Activated CD8-positive, alpha-beta memory T cell treated with anti-CD3 and anti-CD28 coated beads for 24 hours (primary cell): ENCODE measurements at regions not wholly inside any gene's neighbourhood (a gene's known extent, or its start where the extent isn't known, plus 50 kb on each side); places are given as distances from the start of the nearest gene placed in this dataset.

Source experiments
- DNase-seq: peaks from one replicate; pipeline ENCODE4 v3.0.0-alpha.2; 2020

DNA sequence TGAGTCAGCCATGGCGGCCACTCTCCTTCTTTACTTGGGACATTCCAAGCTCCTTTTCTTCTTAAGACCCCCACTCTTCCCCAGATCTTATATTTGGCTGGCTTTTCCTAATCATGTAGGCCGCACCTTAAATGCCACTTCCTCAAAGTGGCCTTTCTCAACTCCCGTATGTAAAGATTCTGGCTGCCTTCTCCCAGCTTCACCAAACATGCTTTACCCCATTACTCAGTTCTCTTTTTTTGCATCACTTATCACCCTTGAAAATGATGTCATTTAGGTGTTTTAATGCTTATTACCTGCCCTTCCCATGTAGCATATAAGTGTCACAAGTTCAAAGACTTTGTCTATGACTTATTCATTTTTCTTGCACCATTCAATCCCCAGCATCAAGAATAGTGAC, 810.1 kb upstream of the CELF2 start:
- no peak for DNase-seq

DNA sequence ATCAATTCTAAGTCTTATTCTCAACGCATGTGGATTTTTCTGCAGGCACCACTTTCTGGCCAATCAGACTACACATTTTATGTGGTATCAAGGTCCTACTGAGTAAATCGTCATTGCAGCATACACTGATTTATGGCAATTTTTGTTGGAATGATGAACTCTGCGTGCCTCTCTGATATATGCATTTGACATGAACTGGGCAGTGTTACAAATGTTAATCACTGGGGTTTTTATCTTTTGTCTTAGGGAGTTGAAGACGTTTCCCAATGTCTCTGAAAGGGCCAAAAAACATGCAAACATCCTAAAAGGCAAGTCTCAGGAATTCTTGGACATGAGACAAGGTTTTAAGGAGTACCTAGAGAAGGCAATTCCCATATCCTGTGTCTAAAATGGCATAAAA, 809.5 kb upstream of the CELF2 start:
- DNase-seq = no peak

DNA sequence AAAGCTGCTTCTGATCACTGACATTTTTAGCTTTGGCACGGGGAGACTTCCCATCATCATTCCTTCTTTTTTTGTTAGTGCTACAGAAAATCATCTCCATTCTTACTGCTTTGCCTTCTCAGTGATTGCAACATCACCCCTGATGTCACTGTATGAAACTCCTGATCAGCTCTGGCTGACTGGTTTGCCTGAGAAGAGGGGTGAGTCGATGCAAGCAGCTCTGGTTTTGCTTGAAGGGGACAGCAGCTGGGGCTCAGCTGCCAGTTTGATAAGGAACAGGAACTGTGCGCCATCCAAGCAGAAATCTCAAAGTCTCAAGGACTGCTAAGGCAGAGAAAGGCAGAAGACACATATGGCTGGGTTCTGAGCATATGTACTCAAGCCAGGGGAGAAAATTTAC, 808.5 kb upstream of the CELF2 start:
- no peak for DNase-seq

DNA sequence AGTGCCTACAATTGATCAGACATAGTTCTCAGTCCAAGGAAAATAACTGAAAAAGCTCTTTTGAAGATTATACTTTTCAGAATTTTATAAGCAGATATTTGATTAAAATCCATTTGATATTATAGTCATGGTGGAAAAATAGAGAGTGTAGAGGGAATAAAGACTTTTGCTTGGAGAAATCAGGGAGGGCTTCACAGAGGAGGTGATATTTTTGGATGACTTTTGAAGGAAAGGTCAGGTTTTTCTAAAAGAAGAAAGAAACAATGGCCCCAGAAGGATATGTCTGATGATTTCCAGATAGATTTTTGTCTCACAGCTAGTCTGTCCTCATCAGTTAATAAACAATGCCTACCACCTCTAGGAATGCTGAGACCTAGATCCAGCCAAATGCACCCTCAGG, 806.3 kb upstream of the CELF2 start:
- no peak for DNase-seq

DNA sequence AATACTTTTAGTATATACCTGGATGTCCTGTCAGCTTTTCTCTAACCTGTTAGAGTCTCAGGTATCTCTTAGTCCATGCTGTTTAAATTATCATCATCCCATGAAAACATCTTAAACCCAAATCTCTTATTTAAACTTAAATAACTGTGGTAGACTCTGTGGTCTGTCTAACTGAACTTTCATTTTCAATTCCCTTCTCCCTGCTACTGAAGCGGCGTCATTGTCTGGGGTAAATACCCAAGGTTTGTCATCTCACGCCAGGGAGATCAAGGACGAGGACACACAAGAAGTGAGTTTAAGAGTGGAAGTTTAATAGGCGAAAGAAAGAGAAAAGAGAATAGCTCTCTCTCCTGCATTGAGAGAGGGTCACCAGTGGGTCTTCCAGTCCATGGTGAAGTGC, 804.4 kb upstream of the CELF2 start:
- DNase-seq = no peak

DNA sequence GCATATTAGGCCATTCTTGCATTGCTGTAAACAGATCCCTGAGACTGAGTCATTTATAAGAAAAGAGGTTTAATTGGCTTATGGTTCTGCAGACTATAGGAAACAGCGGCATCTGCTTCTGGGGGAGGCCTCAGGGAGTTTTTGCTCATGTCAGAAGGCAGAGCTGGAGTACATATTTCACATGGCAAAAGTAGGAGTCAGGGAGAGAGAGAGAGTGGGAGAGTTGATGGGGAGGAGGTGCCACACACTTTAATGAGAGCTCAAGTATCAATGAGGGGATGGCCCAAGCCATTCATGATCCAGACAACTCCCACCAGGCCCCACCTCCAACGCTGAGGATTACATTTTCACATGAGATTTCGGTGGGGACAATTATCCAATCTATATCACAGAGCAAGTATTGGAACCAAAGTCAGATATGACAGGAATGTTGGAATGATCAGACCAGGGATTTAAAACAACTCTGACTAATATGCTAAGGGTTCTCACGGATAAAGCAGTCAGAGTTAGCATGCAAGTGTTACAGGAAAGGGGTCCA, 795.3 kb upstream of the CELF2 start:
- DNase-seq = no peak

DNA sequence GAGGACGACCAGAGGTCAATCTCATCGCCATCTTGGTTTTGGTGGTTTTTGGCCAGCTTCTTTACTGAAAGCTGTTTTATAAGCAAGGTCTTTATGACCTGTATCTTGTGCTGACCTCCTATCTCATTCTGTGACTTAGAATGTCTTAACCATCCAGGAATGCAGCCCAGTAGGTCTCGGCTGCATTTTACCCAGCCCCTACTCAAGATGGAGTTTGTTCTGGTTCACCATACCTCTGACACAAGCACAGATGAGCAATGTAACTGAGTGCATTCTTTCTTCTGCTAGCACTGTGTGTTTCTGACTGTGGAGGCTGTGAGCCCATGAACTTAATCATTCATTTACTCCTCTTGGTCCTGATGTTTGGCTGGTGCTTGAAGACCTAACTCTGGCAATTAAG, 794.5 kb upstream of the CELF2 start:
- DNase-seq = no peak

DNA sequence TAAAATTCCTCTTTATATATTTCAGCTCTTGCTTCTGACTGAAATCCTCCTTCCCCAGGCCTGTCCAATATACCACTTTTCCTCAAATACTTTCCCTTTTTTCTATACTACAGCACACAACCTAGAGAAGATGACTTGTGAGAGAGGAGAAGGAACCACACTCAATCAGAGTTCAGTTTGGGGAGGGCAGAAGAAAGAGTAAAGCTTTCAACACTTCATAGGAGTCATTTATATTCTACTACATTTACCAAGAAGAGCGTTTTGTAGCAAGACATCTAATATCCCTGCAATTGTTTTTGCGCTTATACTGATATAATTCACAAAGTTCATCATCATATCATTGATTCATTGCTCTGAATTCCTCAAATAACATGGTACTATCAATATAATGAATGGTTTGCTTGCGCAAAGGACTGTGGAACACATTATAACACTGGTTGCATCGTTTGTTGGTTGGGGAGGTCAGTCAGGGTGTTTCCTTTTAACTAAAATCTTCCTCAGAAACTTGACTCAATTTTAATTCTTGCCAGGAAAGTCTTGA, 792.5 kb upstream of the CELF2 start:
- no peak for DNase-seq

DNA sequence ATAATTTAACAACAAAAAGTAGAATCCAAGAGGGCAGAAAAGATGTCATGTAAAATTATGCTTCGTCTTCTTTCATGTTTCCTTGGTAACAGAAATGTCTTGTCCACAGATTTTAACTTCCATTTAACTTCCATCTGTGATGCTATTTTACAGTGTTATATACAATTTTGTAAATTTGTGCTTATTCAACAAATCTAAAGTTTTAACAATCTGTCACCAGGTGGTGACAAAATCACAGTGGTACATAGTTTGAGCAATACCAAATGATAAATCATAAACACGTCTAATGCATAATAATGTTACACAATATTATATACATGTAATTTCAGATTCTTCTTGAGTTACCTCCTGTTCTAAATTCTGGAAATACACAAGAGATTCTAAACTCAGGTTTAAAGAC, 784.4 kb upstream of the CELF2 start:
- DNase-seq = no peak

DNA sequence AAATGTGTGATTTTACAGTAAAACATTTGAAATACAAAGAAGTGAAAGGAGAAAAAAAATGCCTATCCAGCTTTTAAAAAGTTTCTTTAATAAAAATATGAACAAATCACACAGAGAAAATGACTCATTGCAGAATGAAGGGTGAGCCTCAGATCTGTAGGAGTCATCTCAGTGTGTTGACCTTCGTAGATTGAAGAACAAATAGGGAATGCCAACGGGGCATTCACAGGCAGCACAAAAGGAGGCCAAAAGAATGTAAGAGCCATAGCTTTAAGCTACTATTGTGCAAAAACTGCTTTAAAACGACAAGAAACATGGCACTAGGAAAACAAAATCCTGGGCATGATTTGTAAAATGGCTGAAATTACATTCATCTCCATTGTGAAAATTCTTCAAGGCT, 782.7 kb upstream of the CELF2 start:
- no peak for DNase-seq

DNA sequence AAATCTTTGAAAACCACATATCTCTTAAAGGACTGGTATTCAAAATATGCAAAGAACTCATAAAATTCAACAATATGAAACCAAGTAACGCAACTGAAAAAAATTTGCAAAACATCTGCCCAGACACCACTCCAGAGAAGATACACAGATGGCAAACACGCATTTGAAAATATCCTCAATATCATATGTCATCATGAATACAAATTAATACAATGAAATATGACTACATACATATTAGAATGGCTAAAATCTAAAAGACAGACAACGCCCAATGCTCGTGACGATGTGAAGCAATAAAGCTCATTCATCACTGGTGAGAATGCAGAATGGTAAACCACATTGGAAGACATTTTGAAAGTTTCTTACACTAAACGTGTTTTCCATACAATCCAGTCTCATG, 770.1 kb upstream of the CELF2 start:
- no peak for DNase-seq

DNA sequence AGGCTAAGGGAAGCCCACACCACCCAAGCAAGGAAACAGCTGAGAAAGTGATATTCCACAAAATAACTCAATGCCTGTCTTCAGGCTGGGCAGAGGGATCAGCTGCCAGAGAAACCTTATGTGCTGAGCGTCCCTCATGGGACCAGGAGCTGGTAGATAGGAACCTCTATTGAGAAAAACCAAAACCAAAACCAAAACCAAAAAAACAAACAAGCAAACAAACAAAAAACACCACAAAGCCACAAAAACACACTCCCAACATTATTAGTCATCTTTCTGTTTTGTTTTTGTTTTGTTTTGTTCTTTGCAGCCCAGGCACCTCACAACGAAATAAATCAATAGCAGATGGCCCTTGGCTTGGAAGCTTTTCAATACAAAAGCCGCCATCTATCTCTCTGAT, 760.8 kb upstream of the CELF2 start:
- DNase-seq = no peak

DNA sequence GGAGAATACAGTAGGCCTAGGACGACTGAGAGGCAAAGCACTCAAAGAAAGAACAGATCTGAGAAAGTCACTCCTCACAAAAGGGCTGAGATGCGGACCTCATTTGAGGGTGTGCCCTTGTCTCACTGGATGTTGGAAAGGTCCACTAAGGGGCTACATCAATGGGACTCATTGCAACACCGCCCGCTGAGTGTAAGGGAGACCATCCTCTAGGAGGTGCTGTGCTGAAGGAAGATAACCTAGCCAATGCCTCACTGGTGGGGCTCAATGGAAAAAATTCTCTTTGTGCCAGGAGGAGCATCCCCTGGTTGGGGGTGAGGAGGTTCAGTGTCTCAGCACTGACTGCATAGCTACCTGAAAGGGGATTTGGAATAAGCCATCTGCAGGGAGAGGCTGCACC, 758.7 kb upstream of the CELF2 start:
- DNase-seq = no peak

DNA sequence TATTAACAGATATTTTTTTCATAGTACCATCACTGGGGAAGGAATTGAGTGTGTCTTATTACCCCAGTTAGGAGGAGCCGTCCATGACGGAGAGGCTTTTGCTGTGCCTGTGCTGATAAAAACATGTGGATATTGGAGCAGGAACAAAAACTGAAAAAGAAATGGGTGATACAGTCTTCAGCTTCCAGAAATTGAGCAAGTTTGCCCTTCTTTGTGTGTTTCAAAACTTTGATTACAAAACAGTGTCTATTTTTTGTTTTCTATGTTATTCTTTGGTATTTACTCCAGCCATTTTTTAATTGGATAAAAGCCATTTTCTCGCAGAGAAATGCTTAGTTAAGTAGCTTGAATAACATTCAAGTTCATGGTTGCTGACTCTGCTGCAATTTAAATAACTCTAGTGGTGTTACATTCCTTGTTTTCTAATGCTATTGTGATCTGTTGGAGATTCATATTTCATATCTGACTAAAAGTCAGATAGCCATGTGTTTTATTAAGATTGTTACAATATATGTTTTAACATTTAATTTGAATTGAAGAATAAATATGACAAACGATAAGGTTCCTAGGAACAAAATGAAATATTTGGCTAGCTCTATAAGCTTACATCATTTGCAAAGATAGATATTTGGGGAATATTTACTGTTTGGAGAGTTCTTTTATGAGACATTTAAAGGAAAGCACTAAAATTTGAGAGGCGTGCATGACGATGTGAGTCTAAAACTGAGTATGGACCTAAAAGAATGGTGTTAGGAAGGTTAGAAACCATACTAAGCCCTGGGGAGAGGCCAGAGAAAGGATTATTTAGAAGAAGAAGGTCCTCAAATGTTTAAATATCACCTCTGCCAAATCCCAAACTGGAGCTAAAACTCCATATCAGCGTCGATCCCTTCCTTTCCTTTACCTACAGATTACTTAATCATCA, 747.3 kb upstream of the CELF2 start:
- DNase-seq = no peak

DNA sequence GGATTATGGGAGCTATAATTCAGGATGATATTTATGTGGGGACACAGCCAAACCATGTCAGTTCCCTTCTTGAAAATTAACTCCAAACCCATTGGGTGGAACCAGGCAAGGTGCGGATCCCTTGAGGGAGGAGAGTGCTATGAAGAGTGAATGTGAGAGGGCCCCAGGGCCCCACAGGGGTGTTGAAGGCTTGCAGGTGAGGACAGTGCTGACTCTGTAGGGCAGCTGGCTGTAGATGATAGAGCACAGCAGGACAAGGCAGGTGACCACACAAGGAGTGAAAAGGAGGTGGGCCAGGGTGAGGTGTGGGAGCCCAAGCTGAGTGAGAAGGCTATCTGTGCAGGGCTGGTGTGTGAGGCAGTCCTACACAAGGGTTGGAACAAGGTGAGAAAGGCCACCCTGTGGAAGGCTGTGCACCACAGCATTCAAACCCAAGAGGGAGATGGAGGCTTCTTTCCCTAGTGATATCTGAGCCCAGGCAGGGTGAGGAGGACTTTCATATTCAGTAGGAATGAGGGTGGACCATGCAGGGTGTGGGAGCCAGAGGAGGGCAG, 746.0 kb upstream of the CELF2 start:
- no peak for DNase-seq

DNA sequence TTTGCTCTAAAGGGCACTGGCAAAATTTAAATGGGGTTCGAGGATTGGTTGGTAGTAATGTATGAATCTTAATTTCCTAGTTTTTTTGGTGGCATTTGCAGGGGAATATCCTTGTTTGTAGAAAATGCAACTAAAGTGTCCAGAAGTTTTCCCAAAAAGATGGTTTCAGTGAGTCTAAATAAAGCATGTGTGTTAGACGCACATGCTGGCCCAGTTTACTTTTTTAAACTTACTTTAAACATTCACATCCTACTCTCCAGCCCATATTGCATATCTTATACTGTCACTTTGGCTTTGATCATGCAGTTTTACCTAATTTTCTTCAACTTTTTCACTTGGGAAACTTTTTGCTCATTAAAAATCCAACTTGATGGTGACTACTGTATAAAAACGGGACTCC, 744.0 kb upstream of the CELF2 start:
- no peak for DNase-seq

DNA sequence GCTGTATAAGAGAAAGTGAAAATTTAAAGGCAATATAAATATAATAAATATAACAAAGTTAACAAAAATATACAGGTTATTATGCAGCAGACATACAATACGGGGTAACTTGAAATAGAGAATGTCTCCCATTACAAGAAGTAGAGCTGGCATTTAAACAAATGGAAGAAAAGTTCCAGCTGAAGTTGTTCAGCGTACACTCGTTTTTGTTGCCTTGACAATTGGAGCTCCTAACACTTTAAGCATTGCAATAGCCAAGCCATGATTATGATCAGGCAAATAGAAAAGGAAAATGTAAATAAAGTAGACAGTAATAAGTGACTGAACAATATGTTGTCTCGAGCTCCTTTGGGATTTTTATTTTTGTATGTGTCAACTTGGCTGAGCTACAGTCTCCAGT, 737.8 kb upstream of the CELF2 start:
- DNase-seq = no peak

DNA sequence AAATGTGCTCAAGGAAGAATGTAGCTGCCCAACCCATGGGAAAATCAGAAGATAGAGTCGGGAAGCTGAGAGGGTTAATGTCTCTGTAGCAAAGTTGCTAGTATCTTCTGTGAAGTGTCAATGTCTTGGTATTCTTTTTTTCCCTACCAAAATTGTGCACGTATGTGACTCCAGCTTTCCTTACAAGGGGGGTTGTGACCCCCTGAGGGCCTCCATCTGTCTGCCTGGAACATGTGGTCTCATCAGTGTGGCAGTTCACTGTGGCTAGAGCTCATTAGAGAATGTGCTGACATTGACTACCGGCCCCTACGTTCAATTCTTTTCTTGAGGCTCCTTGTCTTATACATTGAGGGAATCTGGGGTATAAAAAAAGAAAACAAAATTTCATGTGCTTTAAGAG, 725.2 kb upstream of the CELF2 start:
- DNase-seq = no peak

DNA sequence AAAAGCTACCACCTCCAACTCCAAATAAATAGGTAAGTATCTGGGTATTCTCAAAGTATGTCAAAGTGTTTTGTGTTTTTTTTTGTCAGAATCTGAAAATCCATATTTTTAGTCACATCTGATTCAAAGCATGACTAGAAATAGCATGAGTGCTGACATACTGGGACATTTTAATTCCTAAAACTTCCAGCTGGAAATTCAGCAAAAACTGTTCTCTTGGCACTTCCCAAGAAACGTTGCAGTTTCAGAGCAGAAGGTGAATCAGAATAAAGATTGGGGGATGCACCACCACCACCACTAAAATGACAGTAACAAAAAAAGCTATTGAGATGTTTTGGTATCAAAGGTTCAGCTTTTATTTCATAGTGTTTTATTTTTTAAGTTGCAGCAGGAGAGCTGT, 724.6 kb upstream of the CELF2 start:
- DNase-seq = no peak

DNA sequence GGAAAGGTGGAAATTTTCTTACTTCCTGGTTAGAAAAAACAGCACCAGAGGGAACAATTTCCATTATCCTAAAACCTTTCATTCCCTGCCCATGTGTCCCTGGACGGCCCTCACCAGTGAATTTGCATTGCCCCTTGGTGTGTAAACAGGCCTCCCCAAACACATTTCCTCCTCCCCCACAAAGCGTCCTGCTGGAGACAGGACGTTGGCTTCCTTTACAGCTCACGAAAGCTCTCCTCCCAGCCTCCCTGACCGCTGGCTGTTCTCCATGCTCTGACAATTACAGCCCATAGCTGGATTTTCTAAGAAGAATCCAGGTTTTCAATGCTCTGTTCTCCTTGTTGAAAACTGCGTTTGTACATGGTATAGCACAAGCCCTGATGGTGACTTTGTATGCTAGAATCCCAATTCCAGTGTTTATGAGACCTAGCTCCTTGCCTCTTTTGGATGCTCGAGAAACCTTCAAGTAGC, 724.2 kb upstream of the CELF2 start:
- DNase-seq = no peak

DNA sequence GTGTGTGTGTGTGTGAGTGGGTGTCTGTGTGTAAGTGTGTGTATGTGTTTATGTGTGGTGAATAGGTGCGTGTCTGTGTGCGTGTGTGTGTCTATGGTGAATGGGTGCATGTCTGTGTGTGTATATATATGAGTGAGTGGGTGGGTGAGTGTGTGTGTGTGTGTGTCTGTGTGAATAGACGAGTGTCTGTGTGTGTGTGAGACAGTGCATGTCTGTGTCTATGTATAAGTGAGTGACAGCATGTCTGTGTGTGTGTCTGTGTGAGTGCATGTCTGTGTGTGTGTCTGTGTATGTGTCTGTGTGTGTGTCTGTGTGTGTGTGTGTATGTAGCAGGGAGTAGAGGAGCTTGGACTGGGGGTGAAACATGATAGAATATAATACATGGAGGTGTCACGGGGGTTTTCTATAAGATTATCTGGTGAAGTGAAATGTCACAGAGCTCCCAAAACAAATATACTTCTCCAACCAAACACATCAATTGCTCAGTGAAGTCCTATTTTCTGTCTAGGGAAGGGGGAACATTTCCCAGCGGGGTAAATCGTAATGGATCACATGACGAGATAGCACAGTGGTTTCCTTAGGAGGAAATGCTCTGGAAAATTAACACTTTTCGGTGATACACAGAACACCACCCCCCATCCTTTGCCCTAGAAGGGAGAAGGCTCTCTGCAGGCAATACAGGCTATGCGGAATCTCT, 723.3 kb upstream of the CELF2 start:
- DNase-seq = no peak

DNA sequence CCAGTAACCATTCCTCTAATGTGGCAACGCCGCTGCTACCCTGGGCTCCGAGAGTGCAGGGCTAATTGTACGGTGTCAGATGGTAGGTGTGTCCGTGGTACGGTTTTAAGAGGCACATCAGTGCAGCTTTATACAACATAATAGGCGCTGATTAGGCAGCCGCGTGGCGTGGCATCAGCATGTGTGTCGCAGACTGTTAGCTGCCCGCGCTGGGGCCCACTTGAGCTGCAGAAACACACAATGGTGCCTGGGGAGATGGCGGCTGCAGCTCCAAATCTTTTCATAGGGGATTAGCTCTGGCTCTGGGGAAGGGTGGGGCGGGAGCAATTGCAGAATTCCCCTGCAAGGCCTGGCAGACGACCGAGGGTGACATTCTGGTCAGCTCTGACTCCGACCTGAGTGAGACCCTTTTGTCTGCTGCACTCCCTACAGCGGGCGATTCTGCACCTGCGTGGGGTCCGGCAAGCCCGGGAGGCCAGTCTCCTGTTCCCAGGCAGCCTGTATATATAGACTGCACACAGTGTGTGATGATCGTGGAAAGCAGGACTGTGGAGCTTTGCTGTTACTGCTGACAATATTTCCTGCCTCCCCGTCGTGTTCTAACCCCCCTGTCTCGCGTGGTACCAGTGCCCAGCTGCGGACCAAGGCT, 722.7 kb upstream of the CELF2 start:
- DNase-seq = no peak

DNA sequence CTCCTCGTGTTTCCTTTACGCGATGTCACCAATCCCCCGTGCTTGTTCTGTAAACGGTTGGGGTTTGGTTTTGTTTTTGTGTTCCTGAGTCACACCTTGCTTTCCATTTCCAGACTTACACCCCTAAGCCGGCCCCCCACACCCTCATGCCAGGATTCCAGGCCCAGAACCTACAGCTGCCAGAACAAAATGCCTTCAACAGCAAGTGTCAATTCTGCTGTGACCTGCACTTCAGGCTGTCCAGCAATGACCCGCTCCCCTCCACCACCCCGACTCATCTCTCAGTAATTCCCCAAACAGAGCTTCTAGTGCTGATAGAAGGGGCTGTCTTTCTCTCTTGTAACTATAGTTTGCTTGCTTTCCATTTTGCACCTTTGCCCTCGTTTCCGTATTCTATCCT, 722.1 kb upstream of the CELF2 start:
- no peak for DNase-seq
